ENCODE measurements at regions not wholly inside any gene's neighbourhood (a gene's known extent, or its start where the extent isn't known, plus 50 kb on each side); places are given as distances from the start of the nearest gene placed in this dataset.

- TF ChIP-seq POLR2A (IDR thresholded peaks at IDR 0.05; ENCODE audit: low read depth, low read length) (no peak), POLR2AphosphoS5 (IDR thresholded peaks at IDR 0.05; ENCODE audit: low read depth, low read length) (no peak), TAF1 (IDR thresholded peaks at IDR 0.05; ENCODE audit: borderline replicate concordance, low read depth, low read length) (no peak)
These were observed 953.4 kb downstream of the ANKRD7 start for GRCh38 chr7:119177863-119178262.

Measured in GM12892 (cell line).